ENCODE measurements at regions not wholly inside any gene's neighbourhood (a gene's known extent, or its start where the extent isn't known, plus 50 kb on each side); places are given as distances from the start of the nearest gene placed in this dataset.

DNA sequence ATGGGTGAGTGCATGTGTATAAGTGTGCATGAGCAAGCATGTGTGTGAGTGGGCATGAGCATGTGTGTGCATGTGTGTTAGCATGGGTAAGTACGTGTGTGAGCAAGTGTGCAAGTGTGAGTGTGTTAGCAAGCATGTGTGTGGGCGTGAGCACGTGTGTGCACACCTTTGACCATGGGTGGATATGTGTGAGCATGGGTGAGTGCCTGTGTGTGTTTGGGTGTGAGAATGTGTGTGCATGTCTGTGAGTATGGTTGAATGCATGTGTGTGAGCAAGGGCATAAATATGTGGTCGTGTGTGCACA lies 84.6 kb downstream of the DLL1 start:
- no peaks in the 10 kb centered on the region for H4K20me1 ChIP-seq (ENCODE audit: insufficient read depth, low read length)
- TF ChIP-seq, protein P1, sequence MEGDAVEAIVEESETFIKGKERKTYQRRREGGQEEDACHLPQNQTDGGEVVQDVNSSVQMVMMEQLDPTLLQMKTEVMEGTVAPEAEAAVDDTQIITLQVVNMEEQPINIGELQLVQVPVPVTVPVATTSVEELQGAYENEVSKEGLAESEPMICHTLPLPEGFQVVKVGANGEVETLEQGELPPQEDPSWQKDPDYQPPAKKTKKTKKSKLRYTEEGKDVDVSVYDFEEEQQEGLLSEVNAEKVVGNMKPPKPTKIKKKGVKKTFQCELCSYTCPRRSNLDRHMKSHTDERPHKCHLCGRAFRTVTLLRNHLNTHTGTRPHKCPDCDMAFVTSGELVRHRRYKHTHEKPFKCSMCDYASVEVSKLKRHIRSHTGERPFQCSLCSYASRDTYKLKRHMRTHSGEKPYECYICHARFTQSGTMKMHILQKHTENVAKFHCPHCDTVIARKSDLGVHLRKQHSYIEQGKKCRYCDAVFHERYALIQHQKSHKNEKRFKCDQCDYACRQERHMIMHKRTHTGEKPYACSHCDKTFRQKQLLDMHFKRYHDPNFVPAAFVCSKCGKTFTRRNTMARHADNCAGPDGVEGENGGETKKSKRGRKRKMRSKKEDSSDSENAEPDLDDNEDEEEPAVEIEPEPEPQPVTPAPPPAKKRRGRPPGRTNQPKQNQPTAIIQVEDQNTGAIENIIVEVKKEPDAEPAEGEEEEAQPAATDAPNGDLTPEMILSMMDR (IDR thresholded peaks at IDR 0.05; ENCODE audit: extremely low read depth, low read depth, low read length), result no peak
- H3K36me3 ChIP-seq (ENCODE audit: insufficient read depth, low read length), result no peaks in the 10 kb centered on the region
- H2AFZ ChIP-seq (ENCODE audit: low read length), result no peak overlapping the region
- no peak overlapping the region for H3K27ac ChIP-seq (ENCODE audit: low read depth, low read length)
- H3K27me3 ChIP-seq (ENCODE audit: insufficient read depth, low read length), result no peaks in the 10 kb centered on the region
- no peak overlapping the region for H3K4me2 ChIP-seq (ENCODE audit: insufficient read depth, low read length)
- no peaks in the 10 kb centered on the region for H3K79me2 ChIP-seq (ENCODE audit: insufficient read depth, low read length)
- H3K9me3 ChIP-seq (ENCODE audit: low read depth, low read length), result no peaks in the 10 kb centered on the region
- no peaks in the 10 kb centered on the region for H3K4me1 ChIP-seq (ENCODE audit: insufficient read depth, low read length)
- H3K4me3 ChIP-seq (ENCODE audit: insufficient read depth, low read length), result no peak overlapping the region
- DNase-seq (ENCODE audit: insufficient read length, low spot score, missing footprints), result peak; percentile 52

DNA sequence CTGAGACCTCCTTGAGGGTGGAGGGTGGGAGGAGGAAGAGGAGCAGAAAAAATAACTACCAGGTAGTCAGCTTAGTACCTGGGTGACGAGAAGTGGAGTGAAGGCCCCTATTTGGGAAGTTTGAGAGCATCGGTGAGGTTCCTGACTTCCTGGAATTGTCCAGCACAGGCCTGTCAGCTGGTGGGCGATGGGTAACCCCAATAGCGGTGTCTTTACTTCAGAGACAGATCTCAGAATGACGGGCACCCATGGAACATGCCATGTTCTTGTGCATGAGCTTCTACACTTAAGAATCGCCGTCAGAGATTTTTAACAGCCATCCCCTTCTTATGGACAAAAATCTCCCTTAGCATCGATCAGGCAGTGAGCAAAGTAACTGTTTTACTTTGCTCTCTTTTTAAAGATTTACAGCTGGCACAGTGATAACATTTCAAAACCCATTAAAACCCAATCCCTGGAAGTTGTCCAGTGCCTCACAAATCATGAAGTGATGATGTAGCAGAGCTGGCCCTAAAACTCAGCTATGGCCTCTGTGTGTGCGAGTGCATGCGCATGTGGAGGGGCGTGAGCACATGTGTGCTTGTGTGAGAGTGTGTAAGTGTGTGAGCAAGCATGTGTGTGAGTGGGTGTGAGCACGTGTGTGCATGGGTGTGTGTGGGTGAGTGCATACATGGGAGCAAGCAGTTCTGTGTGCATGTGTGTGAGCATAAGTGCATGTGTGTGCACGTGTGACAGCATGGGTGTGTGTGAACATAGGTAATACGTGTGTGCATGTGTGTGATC lies 85.2 kb downstream of the DLL1 start:
- H4K20me1 ChIP-seq (ENCODE audit: insufficient read depth, low read length), result no peaks in the 10 kb centered on the region
- H3K27me3 ChIP-seq (ENCODE audit: insufficient read depth, low read length), result no peaks in the 10 kb centered on the region
- DNase-seq (ENCODE audit: insufficient read length, low spot score, missing footprints), result peak; percentile 55
- no peaks in the 10 kb centered on the region for H3K4me1 ChIP-seq (ENCODE audit: insufficient read depth, low read length)
- no peaks in the 10 kb centered on the region for H3K36me3 ChIP-seq (ENCODE audit: insufficient read depth, low read length)
- no peaks in the 10 kb centered on the region for H3K79me2 ChIP-seq (ENCODE audit: insufficient read depth, low read length)
- TF ChIP-seq, protein P1 (IDR thresholded peaks at IDR 0.05; ENCODE audit: extremely low read depth, low read depth, low read length), result no peak
- no peak overlapping the region for H3K4me2 ChIP-seq (ENCODE audit: insufficient read depth, low read length)
- H3K9me3 ChIP-seq (ENCODE audit: low read depth, low read length), result no peaks in the 10 kb centered on the region
- no peak overlapping the region for H3K27ac ChIP-seq (ENCODE audit: low read depth, low read length)
- no peak overlapping the region for H2AFZ ChIP-seq (ENCODE audit: low read length)
- no peak overlapping the region for H3K4me3 ChIP-seq (ENCODE audit: insufficient read depth, low read length)

DNA sequence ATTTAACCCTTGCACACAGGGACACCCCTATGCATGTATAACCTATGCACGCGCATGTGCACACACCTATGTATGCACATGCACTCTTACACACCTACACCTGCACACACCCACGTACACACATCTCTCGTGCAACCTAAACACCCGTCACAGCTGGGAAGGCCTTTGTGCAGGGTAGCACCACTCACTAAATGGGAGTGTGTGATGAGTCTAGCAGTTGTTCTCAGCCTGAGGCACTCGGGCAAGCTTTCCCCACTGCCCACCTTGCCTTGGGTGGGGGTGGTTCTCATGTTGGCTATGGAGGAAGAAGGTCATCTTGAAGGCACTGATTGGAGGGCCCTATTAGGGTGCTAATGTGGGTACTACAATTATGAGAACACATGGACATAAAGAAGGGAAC lies 85.8 kb downstream of the DLL1 start:
- no peaks in the 10 kb centered on the region for H3K27me3 ChIP-seq (ENCODE audit: insufficient read depth, low read length)
- H3K4me2 ChIP-seq (ENCODE audit: insufficient read depth, low read length), result no peak overlapping the region
- no peaks in the 10 kb centered on the region for H4K20me1 ChIP-seq (ENCODE audit: insufficient read depth, low read length)
- no peaks in the 10 kb centered on the region for H3K79me2 ChIP-seq (ENCODE audit: insufficient read depth, low read length)
- TF ChIP-seq, protein P1 (IDR thresholded peaks at IDR 0.05; ENCODE audit: extremely low read depth, low read depth, low read length), result no peak
- no peak overlapping the region for H2AFZ ChIP-seq (ENCODE audit: low read length)
- no peak overlapping the region for H3K27ac ChIP-seq (ENCODE audit: low read depth, low read length)
- no peaks in the 10 kb centered on the region for H3K9me3 ChIP-seq (ENCODE audit: low read depth, low read length)
- H3K4me3 ChIP-seq (ENCODE audit: insufficient read depth, low read length), result no peak overlapping the region
- DNase-seq (ENCODE audit: insufficient read length, low spot score, missing footprints), result no peak
- no peaks in the 10 kb centered on the region for H3K36me3 ChIP-seq (ENCODE audit: insufficient read depth, low read length)
- no peaks in the 10 kb centered on the region for H3K4me1 ChIP-seq (ENCODE audit: insufficient read depth, low read length)

DNA sequence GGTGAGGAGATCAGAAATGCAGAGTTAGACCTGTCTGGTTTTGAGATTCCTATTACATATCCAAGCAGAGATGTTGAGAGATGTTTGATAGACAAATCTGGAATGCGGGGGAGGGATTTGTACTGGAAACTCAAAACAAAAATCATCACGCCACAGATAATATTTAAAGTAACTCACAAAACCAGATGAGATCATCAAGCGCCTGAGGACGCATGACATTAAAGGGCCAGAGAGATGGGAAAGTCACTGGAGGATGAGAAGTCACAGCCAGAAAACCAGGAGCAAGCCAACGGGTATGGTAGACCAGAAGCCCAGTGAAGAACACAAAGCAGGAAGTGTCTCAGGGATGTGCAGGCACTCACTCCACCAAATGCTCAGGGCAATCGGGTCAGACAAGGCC lies 87.7 kb downstream of the DLL1 start:
- Histone ChIP-seq H3K36me3 (ENCODE audit: insufficient read depth, low read length) (no peaks in the 10 kb centered on the region), H4K20me1 (ENCODE audit: insufficient read depth, low read length) (no peaks in the 10 kb centered on the region)

More for the DNA sequence above, 87.7 kb downstream of the DLL1 start:
- TF ChIP-seq, protein P1 (IDR thresholded peaks at IDR 0.05; ENCODE audit: extremely low read depth, low read depth, low read length), result no peak
- H3K27ac ChIP-seq (ENCODE audit: low read depth, low read length), result no peak overlapping the region
- no peaks in the 10 kb centered on the region for H3K9me3 ChIP-seq (ENCODE audit: low read depth, low read length)
- no peaks in the 10 kb centered on the region for H3K27me3 ChIP-seq (ENCODE audit: insufficient read depth, low read length)
- no peaks in the 10 kb centered on the region for H3K79me2 ChIP-seq (ENCODE audit: insufficient read depth, low read length)
- no peak overlapping the region for H2AFZ ChIP-seq (ENCODE audit: low read length)
- H3K4me2 ChIP-seq (ENCODE audit: insufficient read depth, low read length), result no peak overlapping the region
- no peak overlapping the region for H3K4me3 ChIP-seq (ENCODE audit: insufficient read depth, low read length)
- H3K4me1 ChIP-seq (ENCODE audit: insufficient read depth, low read length), result no peaks in the 10 kb centered on the region
- no peak for DNase-seq (ENCODE audit: insufficient read length, low spot score, missing footprints)

All from osteoblast (primary cell).